ENCODE measurements at regions not wholly inside any gene's neighbourhood (a gene's known extent, or its start where the extent isn't known, plus 50 kb on each side); places are given as distances from the start of the nearest gene placed in this dataset.
"Not testable (repeated sequence)": the region's sequence is repeated elsewhere in the genome, so short reads cannot be mapped to it uniquely, and the experiment has no call there.

DNA sequence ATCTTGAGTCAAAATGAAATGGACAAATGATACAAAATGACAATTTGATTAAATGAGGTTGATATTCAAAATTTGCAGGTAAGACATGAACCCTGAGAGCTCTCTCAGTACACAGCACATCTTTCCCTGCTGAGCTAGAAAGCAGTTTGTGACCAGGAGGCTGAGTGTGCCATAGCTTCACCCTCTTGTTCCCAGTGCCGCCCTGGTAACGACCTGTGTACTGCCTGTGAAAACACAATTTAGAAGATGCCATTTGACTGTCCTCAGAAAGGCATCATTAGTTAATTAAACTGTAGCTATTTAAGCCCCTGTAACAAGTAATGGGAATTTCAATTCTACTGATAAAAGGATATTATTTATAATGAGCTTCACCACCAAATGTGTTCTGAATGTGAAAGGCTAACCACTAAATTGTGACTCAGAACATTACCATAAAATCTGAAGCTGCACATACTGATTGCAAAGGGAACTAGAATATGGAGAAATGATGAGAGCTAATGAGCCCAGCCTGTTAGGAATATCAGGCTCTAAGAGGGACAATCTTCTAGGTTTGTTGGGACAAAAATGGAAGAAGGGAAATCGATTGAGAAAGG lies 212.9 kb upstream of the ARPP21 start:
- Histone ChIP-seq H3K27ac (ENCODE audit: low read depth, low read length) (no peak overlapping the region), H3K4me3 (ENCODE audit: low read depth in 1 of 2, low read length in 2 of 2) (no peak overlapping the region), H3K9ac (ENCODE audit: low read depth in 1 of 2, low read length in 2 of 2) (no peak overlapping the region), H3K27me3 (ENCODE audit: control insufficient read depth in 1 of 2, insufficient read depth in 2 of 2, low read length in 2 of 2) (no peaks in the 10 kb centered on the region), H3K9me3 (ENCODE audit: control insufficient read depth in 1 of 2, low read length in 2 of 2) (no peaks in the 10 kb centered on the region), H3K4me1 (ENCODE audit: control insufficient read depth in 1 of 2, insufficient read depth in 2 of 2, low read length in 2 of 2) (no peaks in the 10 kb centered on the region), H3K36me3 (ENCODE audit: control insufficient read depth in 1 of 2, insufficient read depth in 2 of 2, low read length in 2 of 2) (no peaks in the 10 kb centered on the region)

- Histone ChIP-seq H3K27ac (ENCODE audit: low read depth, low read length) (no peak overlapping the region), H3K9ac (ENCODE audit: low read depth in 1 of 2, low read length in 2 of 2) (no peak overlapping the region), H3K4me1 (ENCODE audit: control insufficient read depth in 1 of 2, insufficient read depth in 2 of 2, low read length in 2 of 2) (no peaks in the 10 kb centered on the region)
Observed at GRCh38 chr3:35437381-35437780, 201.9 kb upstream of the ARPP21 start.

DNA sequence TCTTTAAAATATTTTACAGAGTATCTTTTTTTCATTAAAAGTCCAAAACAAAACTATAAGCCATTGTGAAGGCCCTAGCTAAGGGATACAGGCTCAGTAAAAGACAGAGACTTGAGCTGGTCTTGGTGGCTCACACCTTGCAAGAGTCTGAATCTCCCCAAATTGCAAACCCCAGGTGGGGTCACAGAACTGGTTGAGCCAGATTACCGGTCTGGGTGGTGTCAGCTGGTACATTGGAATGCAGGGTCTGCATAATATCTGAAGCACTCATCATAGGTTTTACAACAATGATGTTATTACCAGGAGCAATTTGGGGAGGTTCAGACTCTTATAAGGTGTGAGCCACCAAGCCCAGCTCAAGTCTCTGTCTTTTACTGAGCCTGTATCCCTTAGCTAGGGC lies 201.2 kb upstream of the ARPP21 start:
- no peaks in the 10 kb centered on the region for H3K27me3 ChIP-seq (ENCODE audit: control insufficient read depth in 1 of 2, insufficient read depth in 2 of 2, low read length in 2 of 2)
- H3K9me3 ChIP-seq (ENCODE audit: control insufficient read depth in 1 of 2, low read length in 2 of 2): no peaks in the 10 kb centered on the region
- H3K4me1 ChIP-seq (ENCODE audit: control insufficient read depth in 1 of 2, insufficient read depth in 2 of 2, low read length in 2 of 2): no peaks in the 10 kb centered on the region
- H3K9ac ChIP-seq (ENCODE audit: low read depth in 1 of 2, low read length in 2 of 2): no peak overlapping the region
- no peaks in the 10 kb centered on the region for H3K36me3 ChIP-seq (ENCODE audit: control insufficient read depth in 1 of 2, insufficient read depth in 2 of 2, low read length in 2 of 2)
- no peak overlapping the region for H3K4me3 ChIP-seq (ENCODE audit: low read depth in 1 of 2, low read length in 2 of 2)
- H3K27ac ChIP-seq (ENCODE audit: low read depth, low read length): no peak overlapping the region

More at GRCh38 chr3:35437381-35437780, 201.9 kb upstream of the ARPP21 start:
- Histone ChIP-seq H3K36me3 (ENCODE audit: control insufficient read depth in 1 of 2, insufficient read depth in 2 of 2, low read length in 2 of 2) (no peaks in the 10 kb centered on the region), H3K9me3 (ENCODE audit: control insufficient read depth in 1 of 2, low read length in 2 of 2) (no peaks in the 10 kb centered on the region), H3K4me3 (ENCODE audit: low read depth in 1 of 2, low read length in 2 of 2) (no peak overlapping the region), H3K27me3 (ENCODE audit: control insufficient read depth in 1 of 2, insufficient read depth in 2 of 2, low read length in 2 of 2) (no peaks in the 10 kb centered on the region)

GRCh38 chr3:35439663-35440062 lies 199.7 kb upstream of the ARPP21 start:
- H3K4me1 ChIP-seq (ENCODE audit: control insufficient read depth in 1 of 2, insufficient read depth in 2 of 2, low read length in 2 of 2): no peaks in the 10 kb centered on the region

GRCh38 chr3:35440826-35441225 lies 198.5 kb upstream of the ARPP21 start:
- no peaks in the 10 kb centered on the region for H3K36me3 ChIP-seq (ENCODE audit: control insufficient read depth in 1 of 2, insufficient read depth in 2 of 2, low read length in 2 of 2)
- no peaks in the 10 kb centered on the region for H3K27me3 ChIP-seq (ENCODE audit: control insufficient read depth in 1 of 2, insufficient read depth in 2 of 2, low read length in 2 of 2)
- H3K9ac ChIP-seq (ENCODE audit: low read depth in 1 of 2, low read length in 2 of 2): no peak overlapping the region
- no peaks in the 10 kb centered on the region for H3K9me3 ChIP-seq (ENCODE audit: control insufficient read depth in 1 of 2, low read length in 2 of 2)
- no peak overlapping the region for H3K27ac ChIP-seq (ENCODE audit: low read depth, low read length)
- no peaks in the 10 kb centered on the region for H3K4me1 ChIP-seq (ENCODE audit: control insufficient read depth in 1 of 2, insufficient read depth in 2 of 2, low read length in 2 of 2)
- H3K4me3 ChIP-seq (ENCODE audit: low read depth in 1 of 2, low read length in 2 of 2): no peak overlapping the region

More at GRCh38 chr3:35439663-35440062, 199.7 kb upstream of the ARPP21 start:
- Histone ChIP-seq H3K27me3 (ENCODE audit: control insufficient read depth in 1 of 2, insufficient read depth in 2 of 2, low read length in 2 of 2) (no peaks in the 10 kb centered on the region), H3K27ac (ENCODE audit: low read depth, low read length) (no peak overlapping the region), H3K9me3 (ENCODE audit: control insufficient read depth in 1 of 2, low read length in 2 of 2) (no peaks in the 10 kb centered on the region), H3K36me3 (ENCODE audit: control insufficient read depth in 1 of 2, insufficient read depth in 2 of 2, low read length in 2 of 2) (no peaks in the 10 kb centered on the region), H3K9ac (ENCODE audit: low read depth in 1 of 2, low read length in 2 of 2) (no peak overlapping the region), H3K4me3 (ENCODE audit: low read depth in 1 of 2, low read length in 2 of 2) (no peak overlapping the region)

- H3K4me3 ChIP-seq (ENCODE audit: low read depth in 1 of 2, low read length in 2 of 2): no peak overlapping the region
- no peak overlapping the region for H3K9ac ChIP-seq (ENCODE audit: low read depth in 1 of 2, low read length in 2 of 2)
- H3K4me1 ChIP-seq (ENCODE audit: control insufficient read depth in 1 of 2, insufficient read depth in 2 of 2, low read length in 2 of 2): no peaks in the 10 kb centered on the region
- no peaks in the 10 kb centered on the region for H3K27me3 ChIP-seq (ENCODE audit: control insufficient read depth in 1 of 2, insufficient read depth in 2 of 2, low read length in 2 of 2)
- no peaks in the 10 kb centered on the region for H3K9me3 ChIP-seq (ENCODE audit: control insufficient read depth in 1 of 2, low read length in 2 of 2)
- H3K36me3 ChIP-seq (ENCODE audit: control insufficient read depth in 1 of 2, insufficient read depth in 2 of 2, low read length in 2 of 2): no peaks in the 10 kb centered on the region
- H3K27ac ChIP-seq (ENCODE audit: low read depth, low read length): no peak overlapping the region
Observed at GRCh38 chr3:35446896-35447295, 192.4 kb upstream of the ARPP21 start.

- Histone ChIP-seq H3K9ac (ENCODE audit: low read depth in 1 of 2, low read length in 2 of 2) (no peak overlapping the region), H3K4me1 (ENCODE audit: control insufficient read depth in 1 of 2, insufficient read depth in 2 of 2, low read length in 2 of 2) (no peaks in the 10 kb centered on the region), H3K36me3 (ENCODE audit: control insufficient read depth in 1 of 2, insufficient read depth in 2 of 2, low read length in 2 of 2) (no peaks in the 10 kb centered on the region), H3K9me3 (ENCODE audit: control insufficient read depth in 1 of 2, low read length in 2 of 2) (no peaks in the 10 kb centered on the region), H3K4me3 (ENCODE audit: low read depth in 1 of 2, low read length in 2 of 2) (no peak overlapping the region), H3K27me3 (ENCODE audit: control insufficient read depth in 1 of 2, insufficient read depth in 2 of 2, low read length in 2 of 2) (no peaks in the 10 kb centered on the region), H3K27ac (ENCODE audit: low read depth, low read length) (no peak overlapping the region)
Observed at GRCh38 chr3:35448121-35448520, 191.2 kb upstream of the ARPP21 start.

GRCh38 chr3:35448681-35449080 lies 190.6 kb upstream of the ARPP21 start:
- no peaks in the 10 kb centered on the region for H3K9me3 ChIP-seq (ENCODE audit: control insufficient read depth in 1 of 2, low read length in 2 of 2)
- H3K4me1 ChIP-seq (ENCODE audit: control insufficient read depth in 1 of 2, insufficient read depth in 2 of 2, low read length in 2 of 2): no peaks in the 10 kb centered on the region
- no peak overlapping the region for H3K27ac ChIP-seq (ENCODE audit: low read depth, low read length)
- H3K9ac ChIP-seq (ENCODE audit: low read depth in 1 of 2, low read length in 2 of 2): no peak overlapping the region
- H3K27me3 ChIP-seq (ENCODE audit: control insufficient read depth in 1 of 2, insufficient read depth in 2 of 2, low read length in 2 of 2): no peaks in the 10 kb centered on the region
- no peak overlapping the region for H3K4me3 ChIP-seq (ENCODE audit: low read depth in 1 of 2, low read length in 2 of 2)
- H3K36me3 ChIP-seq (ENCODE audit: control insufficient read depth in 1 of 2, insufficient read depth in 2 of 2, low read length in 2 of 2): no peaks in the 10 kb centered on the region

DNA sequence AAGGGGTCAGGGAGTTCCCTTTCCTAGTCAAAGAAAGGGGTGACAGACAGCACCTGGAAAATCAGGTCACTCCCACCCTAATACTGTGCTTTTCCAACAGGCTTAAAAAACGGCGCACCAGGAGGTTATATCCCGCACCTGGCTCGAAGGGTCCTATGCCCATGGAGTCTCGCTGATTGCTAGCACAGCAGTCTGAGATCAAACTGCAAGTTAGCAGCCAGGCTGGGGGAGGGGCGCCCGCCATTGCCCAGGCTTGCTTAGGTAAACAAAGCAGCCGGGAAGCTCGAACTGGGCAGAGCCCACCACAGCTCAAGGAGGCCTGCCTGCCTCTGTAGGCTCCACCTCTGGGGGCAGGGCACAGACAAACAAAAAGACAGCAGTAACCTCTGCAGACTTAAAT lies 184.5 kb upstream of the ARPP21 start:
- not testable (repeated sequence) for H3K27ac ChIP-seq (ENCODE audit: low read depth, low read length); H3K9me3 ChIP-seq (ENCODE audit: control insufficient read depth in 1 of 2, low read length in 2 of 2); H3K4me1 ChIP-seq (ENCODE audit: control insufficient read depth in 1 of 2, insufficient read depth in 2 of 2, low read length in 2 of 2); H3K36me3 ChIP-seq (ENCODE audit: control insufficient read depth in 1 of 2, insufficient read depth in 2 of 2, low read length in 2 of 2); H3K9ac ChIP-seq (ENCODE audit: low read depth in 1 of 2, low read length in 2 of 2); H3K4me3 ChIP-seq (ENCODE audit: low read depth in 1 of 2, low read length in 2 of 2); H3K27me3 ChIP-seq (ENCODE audit: control insufficient read depth in 1 of 2, insufficient read depth in 2 of 2, low read length in 2 of 2)

- no peaks in the 10 kb centered on the region for H3K9me3 ChIP-seq (ENCODE audit: control insufficient read depth in 1 of 2, low read length in 2 of 2)
- no peaks in the 10 kb centered on the region for H3K27me3 ChIP-seq (ENCODE audit: control insufficient read depth in 1 of 2, insufficient read depth in 2 of 2, low read length in 2 of 2)
- H3K9ac ChIP-seq (ENCODE audit: low read depth in 1 of 2, low read length in 2 of 2): no peak overlapping the region
- H3K36me3 ChIP-seq (ENCODE audit: control insufficient read depth in 1 of 2, insufficient read depth in 2 of 2, low read length in 2 of 2): no peaks in the 10 kb centered on the region
- H3K27ac ChIP-seq (ENCODE audit: low read depth, low read length): no peak overlapping the region
- H3K4me1 ChIP-seq (ENCODE audit: control insufficient read depth in 1 of 2, insufficient read depth in 2 of 2, low read length in 2 of 2): no peaks in the 10 kb centered on the region
- H3K4me3 ChIP-seq (ENCODE audit: low read depth in 1 of 2, low read length in 2 of 2): no peak overlapping the region
Observed at GRCh38 chr3:35473956-35474355, 165.4 kb upstream of the ARPP21 start.

DNA sequence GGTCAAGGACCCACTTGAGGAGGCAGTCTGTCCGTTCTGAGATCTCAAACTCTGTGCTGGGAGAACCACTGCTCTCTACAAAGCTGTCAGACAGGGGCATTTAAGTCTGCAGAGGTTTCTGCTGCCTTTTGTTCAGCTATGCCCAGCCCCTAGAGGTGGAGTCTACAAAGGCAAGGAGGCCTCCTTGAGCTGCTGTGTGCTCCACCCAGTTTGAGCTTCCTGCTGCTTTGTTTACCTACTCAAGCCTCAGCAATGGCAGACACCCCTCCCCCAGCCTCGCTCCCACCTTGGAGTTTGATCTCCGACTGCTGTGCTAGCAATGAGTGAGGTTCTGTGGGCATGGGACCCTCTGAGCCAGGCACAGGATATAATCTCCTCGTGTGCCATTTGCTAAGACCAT lies 156.8 kb upstream of the ARPP21 start:
- H3K36me3 ChIP-seq (ENCODE audit: control insufficient read depth in 1 of 2, insufficient read depth in 2 of 2, low read length in 2 of 2); H3K9me3 ChIP-seq (ENCODE audit: control insufficient read depth in 1 of 2, low read length in 2 of 2); H3K27ac ChIP-seq (ENCODE audit: low read depth, low read length); H3K27me3 ChIP-seq (ENCODE audit: control insufficient read depth in 1 of 2, insufficient read depth in 2 of 2, low read length in 2 of 2); H3K4me3 ChIP-seq (ENCODE audit: low read depth in 1 of 2, low read length in 2 of 2); H3K9ac ChIP-seq (ENCODE audit: low read depth in 1 of 2, low read length in 2 of 2); H3K4me1 ChIP-seq (ENCODE audit: control insufficient read depth in 1 of 2, insufficient read depth in 2 of 2, low read length in 2 of 2): not testable (repeated sequence)
